K562 (cell line): ENCODE measurements at regions not wholly inside any gene's neighbourhood (a gene's known extent, or its start where the extent isn't known, plus 50 kb on each side); places are given as distances from the start of the nearest gene placed in this dataset.
A peak's percentile ranks its signal among the peaks of the same experiment; 100 is the strongest.

Source experiments
- ATAC-seq: fragments of 200-7000 bp; cut with Tn5 transposase; 3 replicates; pipeline ENCODE4 v1.9.1; 2020; ENCODE audit warnings: moderate library complexity
- BruUV-seq: library from RNA; stranded (reverse); fragments of 400-500 nt; replicated peaks from 2 replicates; lab custom pipeline; 2021; lab: Mats Ljungman, UMichigan
- CTCF ChIA-PET: fragments of 300-600 bp; formaldehyde crosslinking; extraction: SDS; loops from one replicate; lab custom pipeline; 2021; ENCODE audit warnings: low intra/inter-chr PET ratio; lab: Yijun Ruan, JAX
- POLR2A ChIA-PET: fragments of 300-600, 350-650 bp; sonication (Branson Sonifier 250); formaldehyde crosslinking; extraction: SDS; loops from one replicate; lab custom pipeline; 2021; ENCODE audit warnings: antibody characterized with exemption, inconsistent platforms; lab: Yijun Ruan, JAX
- DNase-seq, 4 experiments: peaks; one replicate each; pipeline versions ENCODE4 v3.0.0 to v3.0.0-alpha.2; 2011 to 2018; ENCODE audit warnings: low spot score in 3 of 4, mixed read lengths in 3 of 4; ENCODE audit errors: extremely low read depth in 1 of 4
- FAIRE-seq: peaks from 2 replicates; lab custom pipeline; 2011; peaks lifted over from hg19 to GRCh38; lab: Jason Lieb, UNC
- H2AFZ ChIP-seq: 2 replicates; pipeline ENCODE4 v1.6.0; 2011; ENCODE audit warnings: low read depth, low read length, control low read depth, inconsistent platforms
- H3K27ac ChIP-seq: fragments of 200-600 bp; 3 replicates; pipeline ENCODE4 v1.8.0; 2011; ENCODE audit warnings: low read depth, mild to moderate bottlenecking, control low read depth, inconsistent platforms, low read length, moderate library complexity, mixed read lengths; ENCODE audit errors: extremely low read depth
- H3K27me3 ChIP-seq, 2 experiments: fragments of 300-600 bp in 1 of 2; 2 replicates in 1 of 2; 3 replicates in 1 of 2; pipeline versions ENCODE4 v1.6.0 to v1.8.0; 2011; ENCODE audit warnings: inconsistent platforms in 2 of 2, low read length in 2 of 2, mild to moderate bottlenecking in 1 of 2, mixed read lengths in 1 of 2, moderate library complexity in 1 of 2; ENCODE audit not compliant: control insufficient read depth in 2 of 2, insufficient read depth in 2 of 2
- H3K36me3 ChIP-seq: fragments of 300-600 bp; 3 replicates; pipeline ENCODE4 v1.8.0; 2011; ENCODE audit warnings: mild to moderate bottlenecking, low read length, inconsistent platforms; ENCODE audit not compliant: control insufficient read depth, insufficient read depth
- H3K4me1 ChIP-seq, 2 experiments: fragments of 200-600 bp in 1 of 2; replicated peaks in 1 of 2; 2 replicates in 1 of 2; 3 replicates in 1 of 2; pipeline versions ENCODE4 v1.5.1 to v1.8.0; 2011; ENCODE audit warnings: inconsistent platforms in 2 of 2, low read length in 2 of 2, mild to moderate bottlenecking in 1 of 2, mixed read lengths in 1 of 2, moderate library complexity in 1 of 2; ENCODE audit not compliant: control insufficient read depth in 2 of 2, insufficient read depth in 2 of 2
- H3K4me2 ChIP-seq: 2 replicates; pipeline ENCODE4 v1.6.1; 2011; ENCODE audit warnings: low read length, control low read depth, inconsistent platforms, mixed read lengths; ENCODE audit not compliant: insufficient read depth
- H3K4me3 ChIP-seq: fragments of 200-600 bp; sonication (generic), shearing (Covaris generic); 2 replicates; pipeline ENCODE4 v1.5.1; 2016; ENCODE audit warnings: control low read depth, inconsistent platforms
- H3K79me2 ChIP-seq: fragments of 200-600 bp; 3 replicates; pipeline ENCODE4 v1.8.0; 2011; ENCODE audit warnings: low read length, inconsistent platforms; ENCODE audit not compliant: control insufficient read depth, insufficient read depth
- H3K9ac ChIP-seq, 2 experiments: 2 replicates each; pipeline versions ENCODE4 v1.6.0 to v1.6.1; 2011; ENCODE audit warnings: low read depth in 2 of 2, low read length in 2 of 2, control low read depth in 1 of 2, inconsistent platforms in 1 of 2, mild to moderate bottlenecking in 1 of 2, mixed read lengths in 1 of 2; ENCODE audit not compliant: insufficient read depth in 1 of 2
- H3K9me1 ChIP-seq: one replicate; pipeline ENCODE4 v1.6.0; 2011; ENCODE audit warnings: inconsistent platforms, mild to moderate bottlenecking, low read length, moderate library complexity; ENCODE audit not compliant: control insufficient read depth, insufficient read depth
- H3K9me3 ChIP-seq: replicated peaks from 2 replicates; pipeline ENCODE4 v1.5.1; 2011; ENCODE audit warnings: low read depth, low read length, inconsistent platforms; ENCODE audit not compliant: control insufficient read depth, insufficient read depth
- H4K20me1 ChIP-seq: replicated peaks from 2 replicates; pipeline ENCODE4 v1.6.1; 2011; ENCODE audit warnings: low read length, inconsistent platforms, mixed read lengths; ENCODE audit not compliant: control insufficient read depth, insufficient read depth
- CREBBP ChIP-seq: IDR thresholded peaks from one replicate; pipeline ENCODE4 v1.6.1; 2012; ENCODE audit warnings: low read depth, mild to moderate bottlenecking, control low read depth, inconsistent platforms, low read length
- ILK ChIP-seq: fragments of 450-650 bp; IDR thresholded peaks from 2 replicates; pipeline ENCODE4 v1.6.1; 2016; ENCODE audit warnings: missing genetic modification characterization, low read depth, mild to moderate bottlenecking, missing compliant biosample characterization, moderate library complexity, borderline replicate concordance
- KAT7 ChIP-seq: sonication (generic); formaldehyde crosslinking; IDR thresholded peaks from 2 replicates; pipeline ENCODE4 v1.8.0; 2022; ENCODE audit warnings: missing genetic modification reagents, mild to moderate bottlenecking, borderline replicate concordance
- KDM2B ChIP-seq: fragments of 250-450 bp; sonication (Bioruptor Pico); IDR thresholded peaks from 2 replicates; pipeline ENCODE4 v1.8.0; 2021; ENCODE audit warnings: mild to moderate bottlenecking, moderate library complexity
- PTBP1 ChIP-seq: fragments of 200-400 bp; formaldehyde crosslinking; IDR thresholded peaks from 2 replicates; pipeline ENCODE4 v1.6.1; 2017; ENCODE audit warnings: low read depth, low read length
- TBP ChIP-seq: optimal IDR thresholded peaks from 2 replicates; pipeline ENCODE3; 2011; ENCODE audit warnings: low read depth, low read length, improper control_type of control experiment
- WHSC1 ChIP-seq: IDR thresholded peaks from one replicate; pipeline ENCODE4 v1.6.1; 2012; ENCODE audit warnings: low read length, control low read depth, inconsistent platforms
- ZFPM2 ChIP-seq: fragments of 250-450 bp; sonication (Bioruptor Pico); IDR thresholded peaks from 2 replicates; pipeline ENCODE4 v1.5.1; 2022; ENCODE audit warnings: mild to moderate bottlenecking
- ZNF407 ChIP-seq: fragments of 450-650 bp; IDR thresholded peaks from 2 replicates; pipeline ENCODE4 v1.6.1; 2016; ENCODE audit warnings: low read depth
- WGBS: fragments of 100-300 bp; shearing (Covaris generic); methylation state at CpG from one replicate; pipeline ENCODE4 v1.1.6; 2016; ENCODE audit warnings: low coverage, mixed read lengths; ENCODE audit not compliant: insufficient coverage; ENCODE audit errors: missing lambda C conversion rate; 5-methylcytosine and 5-hydroxymethylcytosine counted together
- in situ Hi-C: fragments of 300-500 bp; cut with MboI; formaldehyde crosslinking; loops from 4 replicates; pipeline ENCODE4 v1.15.0; 2018; ENCODE audit warnings: inconsistent platforms, mixed read lengths
- intact Hi-C: fragments of 100-400 bp; cut with micrococcal nuclease; formaldehyde crosslinking; loops from 2 replicates; pipeline ENCODE4 v1.14.2; 2022

- DNase-seq, result no peak
- no peak for ATAC-seq
- no peak for FAIRE-seq
- Histone ChIP-seq H3K27me3 (no peaks in the 10 kb centered on the region), H3K27ac (no peak overlapping the region), H3K79me2 (no peaks in the 10 kb centered on the region), H3K4me3 (no peak overlapping the region), H3K9me1 (no peaks in the 10 kb centered on the region), H3K4me2 (no peak overlapping the region), H4K20me1 (no peaks in the 10 kb centered on the region), H3K9me3 (no peaks in the 10 kb centered on the region), H2AFZ (no peak overlapping the region), H3K9ac (no peak overlapping the region), H3K4me1 (no peaks in the 10 kb centered on the region), H3K36me3 (no peaks in the 10 kb centered on the region)
- intact Hi-C loops, result no loop called here
- in situ Hi-C loops, result no loop called here
- CTCF ChIA-PET, result no interaction called here
- POLR2A ChIA-PET, result no interaction called here
- BruUV-seq, result no TSS peak
- TF ChIP-seq WHSC1 (no peak), TBP (no peak), KAT7 (CRISPR knock-in tag) (no peak)
- 0% methylated on average over 4 of the region's 4 CpGs for WGBS
Observed at GRCh38 chr13:82766732-82767321, 1115.4 kb downstream of the SLITRK1 start.

DNA sequence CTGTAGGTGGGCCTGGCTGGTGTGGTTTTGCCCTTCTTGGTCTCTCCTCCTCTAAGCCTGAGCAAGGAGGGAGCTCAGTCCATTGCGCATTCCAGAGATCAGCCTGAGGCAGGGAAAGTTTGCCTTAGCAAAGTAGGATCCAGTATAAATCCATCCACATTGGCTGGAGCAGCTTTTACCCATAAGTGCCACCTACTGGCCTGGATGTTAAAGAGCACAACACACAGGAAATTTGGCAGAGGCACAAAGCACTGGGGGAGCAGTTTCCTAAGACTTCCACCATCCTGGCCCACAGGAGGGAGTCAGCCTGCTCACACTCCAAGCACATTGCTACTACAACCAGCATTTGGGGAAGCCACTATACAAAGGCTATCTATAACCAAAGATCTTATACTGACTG, 1124.2 kb downstream of the SLITRK1 start:
- no peak for ATAC-seq
- peak in 2 of 4 experiments; percentile 0 to 3 for DNase-seq
- Histone ChIP-seq H3K4me3 (no peak overlapping the region), H3K27me3 (no peaks in the 10 kb centered on the region), H3K27ac (no peak overlapping the region), H3K4me2 (no peak overlapping the region), H3K9ac (no peak overlapping the region), H3K9me1 (no peaks in the 10 kb centered on the region), H3K79me2 (no peaks in the 10 kb centered on the region), H2AFZ (no peak overlapping the region), H3K36me3 (no peaks in the 10 kb centered on the region), H3K4me1 (no peaks in the 10 kb centered on the region), H4K20me1 (no peaks in the 10 kb centered on the region), H3K9me3 (no peaks in the 10 kb centered on the region)
- 29% methylated on average over 1 of the region's 1 CpG for WGBS
- ChIA-PET POLR2A (no interaction called here), CTCF (no interaction called here)
- intact Hi-C loops (no loop called here), in situ Hi-C loops (no loop called here)
- BruUV-seq, result no TSS peak
- FAIRE-seq, result no peak
- TF ChIP-seq ZNF407 (no peak), ZFPM2 (CRISPR knock-in tag) (no peak), ILK (tag) (no peak), KDM2B (CRISPR knock-in tag) (no peak), CREBBP (no peak), PTBP1 (no peak)
